ENCODE measurements at regions not wholly inside any gene's neighbourhood (a gene's known extent, or its start where the extent isn't known, plus 50 kb on each side); places are given as distances from the start of the nearest gene placed in this dataset.

GRCh38 chr10:90458571-90458970, 399.3 kb downstream of the HTR7 start:
- TF ChIP-seq CTCF (IDR thresholded peaks at IDR 0.05; ENCODE audit: low read depth, low read length, missing input control) (no peak), REST (IDR thresholded peaks at IDR 0.05) (no peak), JUND (IDR thresholded peaks at IDR 0.05) (no peak), SP1 (IDR thresholded peaks at IDR 0.05) (no peak), TAF1 (conservative IDR thresholded peaks at IDR 0.05) (no peak), MAX (IDR thresholded peaks at IDR 0.05) (no peak)
